Right lobe of liver (tissue), 6 donors: ENCODE measurements at regions not wholly inside any gene's neighbourhood (a gene's known extent, or its start where the extent isn't known, plus 50 kb on each side); places are given as distances from the start of the nearest gene placed in this dataset.
"Not testable (repeated sequence)": the region's sequence is repeated elsewhere in the genome, so short reads cannot be mapped to it uniquely, and the experiment has no call there.

Experiments
- ATAC-seq, 4 donors: fragments of 200-7000 bp; cut with Tn5 transposase; one replicate each; pipeline ENCODE4 v1.9.1; 2020; ENCODE audit warnings: mild to moderate bottlenecking in 4 of 4, moderate library complexity in 4 of 4
- DNase-seq, 3 donors: peaks; one replicate each; pipeline ENCODE4 v3.0.0-alpha.2; 2020
- H3K27ac ChIP-seq, 3 donors: fragments of 200-600 bp; one replicate each; pipeline ENCODE4 v1.8.0; 2022
- H3K27me3 ChIP-seq, 2 donors: fragments of 200-600 bp; one replicate each; pipeline ENCODE4 v1.8.0; 2022
- H3K36me3 ChIP-seq, 4 donors: fragments of 200-600 bp; sonication (generic) in 1 of 4; one replicate each; pipeline versions ENCODE4 v1.5.1 to v1.8.0; 2017 to 2022; ENCODE audit warnings: control low read depth in 1 of 4
- H3K4me1 ChIP-seq, 4 donors: fragments of 200-600 bp; sonication (generic) in 1 of 4; one replicate each; pipeline versions ENCODE4 v1.5.1 to v1.8.0; 2017 to 2022; ENCODE audit warnings: control low read depth in 1 of 4
- H3K4me3 ChIP-seq, 3 donors: fragments of 200-600 bp; one replicate each; pipeline ENCODE4 v1.8.0; 2022
- H3K9me3 ChIP-seq, 4 donors: fragments of 200-600 bp; sonication (generic) in 1 of 4; one replicate each; pipeline versions ENCODE4 v1.5.1 to v1.8.0; 2017 to 2022; ENCODE audit warnings: control low read depth in 1 of 4
- POLR2A ChIP-seq: fragments of 450-650 bp; IDR thresholded peaks from one replicate; pipeline ENCODE4 v1.6.1; 2017; ENCODE audit warnings: antibody characterized with exemption, mild to moderate bottlenecking
- WGBS: methylation state at CpG from one replicate; pipeline ENCODE4 v1.1.6; 2018; ENCODE audit warnings: low coverage, low lambda C conversion rate; ENCODE audit not compliant: insufficient coverage; ENCODE audit errors: missing lambda C conversion rate; 5-methylcytosine and 5-hydroxymethylcytosine counted together
- intact Hi-C, 2 donors: fragments of 100-400 bp; cut with DNase I; formaldehyde crosslinking; loops; one replicate each; pipeline versions ENCODE4 v1.11.2 to v1.14.1; 2022
- TF ChIP-seq, protein P1 (sequence below), 4 donors: fragments of 200-600 bp in 3 of 4; fragments of 450-650 bp in 1 of 4; IDR thresholded peaks; one replicate each; pipeline versions ENCODE4 v1.5.1 to v1.8.0; 2016 to 2022; ENCODE audit warnings: antibody characterized with exemption in 4 of 4, mild to moderate bottlenecking in 2 of 4
- donor health status: DM: no; HTN: yes; CAD: no.
- donor health status: DM: no; HTN: no; CAD: no.
- donor health status: DM: no; HTN: no; CAD: no.
- donor health status: DM: no; HTN: yes; CAD: no.
- donor health status: DM: no; HTN: yes; CAD: no.

DNA sequence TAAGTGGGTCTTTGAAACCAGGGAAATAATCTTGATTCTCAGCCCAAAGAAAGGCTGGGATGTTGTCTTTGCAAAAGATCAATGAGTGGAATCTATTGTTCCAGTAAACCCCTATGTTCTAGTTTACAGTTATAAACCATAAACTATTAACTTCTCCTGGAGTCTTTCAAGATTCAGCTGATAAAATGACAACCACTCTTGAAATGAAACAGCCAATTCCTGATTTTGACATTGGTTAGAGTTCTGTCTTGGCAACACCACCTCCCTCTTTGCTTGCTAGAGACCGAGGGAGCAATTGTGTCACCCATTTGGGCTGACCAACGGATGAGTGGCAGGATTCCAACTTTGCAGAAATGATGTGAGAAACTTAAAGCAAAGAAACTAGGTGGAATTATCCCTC, 746.9 kb downstream of the SLC4A3 start:
- intact Hi-C loops = no loop called here
- DNase-seq (no peak), ATAC-seq (no peak)
- H3K9me3 ChIP-seq = no peaks in the 10 kb centered on the region
- 36% methylated on average over 2 of the region's 2 CpGs for WGBS
- no peak for TF ChIP-seq POLR2A
- TF ChIP-seq, protein P1, sequence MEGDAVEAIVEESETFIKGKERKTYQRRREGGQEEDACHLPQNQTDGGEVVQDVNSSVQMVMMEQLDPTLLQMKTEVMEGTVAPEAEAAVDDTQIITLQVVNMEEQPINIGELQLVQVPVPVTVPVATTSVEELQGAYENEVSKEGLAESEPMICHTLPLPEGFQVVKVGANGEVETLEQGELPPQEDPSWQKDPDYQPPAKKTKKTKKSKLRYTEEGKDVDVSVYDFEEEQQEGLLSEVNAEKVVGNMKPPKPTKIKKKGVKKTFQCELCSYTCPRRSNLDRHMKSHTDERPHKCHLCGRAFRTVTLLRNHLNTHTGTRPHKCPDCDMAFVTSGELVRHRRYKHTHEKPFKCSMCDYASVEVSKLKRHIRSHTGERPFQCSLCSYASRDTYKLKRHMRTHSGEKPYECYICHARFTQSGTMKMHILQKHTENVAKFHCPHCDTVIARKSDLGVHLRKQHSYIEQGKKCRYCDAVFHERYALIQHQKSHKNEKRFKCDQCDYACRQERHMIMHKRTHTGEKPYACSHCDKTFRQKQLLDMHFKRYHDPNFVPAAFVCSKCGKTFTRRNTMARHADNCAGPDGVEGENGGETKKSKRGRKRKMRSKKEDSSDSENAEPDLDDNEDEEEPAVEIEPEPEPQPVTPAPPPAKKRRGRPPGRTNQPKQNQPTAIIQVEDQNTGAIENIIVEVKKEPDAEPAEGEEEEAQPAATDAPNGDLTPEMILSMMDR (IDR thresholded peaks at IDR 0.05) = no peak
- no peaks in the 10 kb centered on the region for H3K27me3 ChIP-seq
- no peaks in the 10 kb centered on the region for H3K36me3 ChIP-seq
- no peak overlapping the region for H3K4me3 ChIP-seq
- no peaks in the 10 kb centered on the region for H3K4me1 ChIP-seq
- H3K27ac ChIP-seq = no peak overlapping the region

DNA sequence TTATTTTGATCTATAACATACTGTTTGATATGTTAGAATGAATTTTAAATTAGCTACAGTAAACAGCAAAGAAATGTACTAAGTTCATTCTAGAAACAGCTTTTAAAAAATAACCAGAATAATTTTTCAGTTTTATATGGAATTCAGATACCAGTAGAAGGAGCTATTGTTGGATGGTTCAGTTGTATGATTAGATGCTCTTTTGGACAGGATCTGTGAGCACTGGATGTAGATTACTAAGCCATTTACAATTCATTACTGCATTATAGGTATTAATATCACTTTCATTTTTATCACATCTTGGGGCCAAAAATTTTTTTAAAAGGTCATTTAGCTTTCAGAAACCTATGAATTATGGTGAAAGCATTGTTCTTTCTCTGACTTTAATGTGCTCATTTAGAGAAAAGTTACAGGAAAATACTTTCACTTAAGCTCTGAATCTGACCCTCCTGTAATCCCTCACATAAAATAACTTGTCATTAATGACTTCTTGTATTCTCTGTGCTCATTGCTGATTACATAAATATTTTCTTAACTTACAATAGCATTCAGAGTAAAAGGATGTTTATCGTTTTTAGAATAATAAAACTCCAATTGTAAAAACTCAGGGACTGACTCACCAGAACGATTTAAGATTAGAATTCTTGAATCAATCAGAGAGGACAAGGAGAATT, 750.2 kb downstream of the SLC4A3 start:
- ATAC-seq (no peak), DNase-seq (no peak)
- no peaks in the 10 kb centered on the region for H3K9me3 ChIP-seq
- H3K27ac ChIP-seq = no peak overlapping the region
- no peak overlapping the region for H3K4me3 ChIP-seq
- no peaks in the 10 kb centered on the region for H3K4me1 ChIP-seq
- no peaks in the 10 kb centered on the region for H3K36me3 ChIP-seq
- intact Hi-C loops = no loop called here
- WGBS = 42% methylated on average over 2 of the region's 2 CpGs
- no peaks in the 10 kb centered on the region for H3K27me3 ChIP-seq
- TF ChIP-seq, protein P1 (IDR thresholded peaks at IDR 0.05) = no peak

DNA sequence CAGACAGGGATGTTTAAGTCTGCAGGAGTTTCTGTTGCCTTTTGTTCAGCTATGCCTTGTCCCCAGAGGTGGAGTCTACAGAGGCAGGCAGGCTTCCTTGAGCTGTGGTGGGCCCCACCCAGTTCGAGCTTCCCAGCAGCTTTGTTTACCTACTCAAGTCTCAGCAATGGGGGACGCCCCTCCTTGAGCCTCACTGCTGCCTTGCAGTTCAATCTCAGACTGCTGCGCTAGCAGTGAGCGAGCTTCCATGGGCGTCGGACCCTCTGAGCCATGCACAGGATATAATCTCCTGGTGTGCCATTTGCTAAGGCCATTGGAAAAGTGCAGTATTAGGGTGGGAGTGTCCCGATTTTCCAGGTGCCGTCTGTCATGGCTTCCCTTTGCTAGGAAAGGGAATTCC, 760.3 kb downstream of the SLC4A3 start:
- H3K36me3 ChIP-seq, H3K27ac ChIP-seq, DNase-seq, H3K9me3 ChIP-seq, H3K27me3 ChIP-seq, H3K4me3 ChIP-seq, ATAC-seq, H3K4me1 ChIP-seq, intact Hi-C loops: not testable (repeated sequence)
- WGBS = 8% methylated on average over 2 of the region's 8 CpGs

DNA sequence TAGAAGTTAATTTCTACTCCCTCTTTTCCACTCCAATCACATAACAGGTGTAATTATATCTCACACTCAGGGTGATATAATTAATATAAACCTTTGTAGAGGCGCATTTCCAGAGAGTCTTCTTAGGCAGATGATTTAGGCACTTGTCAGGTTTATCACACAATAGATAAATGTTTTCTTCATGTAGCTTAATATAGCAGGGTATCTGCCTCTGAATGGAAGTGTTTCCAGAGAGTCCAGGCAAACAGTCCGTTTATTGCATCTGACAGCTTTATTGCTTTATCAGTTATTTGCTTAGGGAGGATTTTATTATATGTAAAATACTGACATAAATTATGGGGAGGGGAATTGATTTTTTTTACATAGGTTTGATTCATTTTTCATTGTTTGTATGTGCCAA, 766.3 kb downstream of the SLC4A3 start:
- intact Hi-C loops = no loop called here
- no peak for TF ChIP-seq POLR2A
- TF ChIP-seq, protein P1 (IDR thresholded peaks at IDR 0.05) = no peak
- WGBS = 42% methylated on average over 2 of the region's 2 CpGs

DNA sequence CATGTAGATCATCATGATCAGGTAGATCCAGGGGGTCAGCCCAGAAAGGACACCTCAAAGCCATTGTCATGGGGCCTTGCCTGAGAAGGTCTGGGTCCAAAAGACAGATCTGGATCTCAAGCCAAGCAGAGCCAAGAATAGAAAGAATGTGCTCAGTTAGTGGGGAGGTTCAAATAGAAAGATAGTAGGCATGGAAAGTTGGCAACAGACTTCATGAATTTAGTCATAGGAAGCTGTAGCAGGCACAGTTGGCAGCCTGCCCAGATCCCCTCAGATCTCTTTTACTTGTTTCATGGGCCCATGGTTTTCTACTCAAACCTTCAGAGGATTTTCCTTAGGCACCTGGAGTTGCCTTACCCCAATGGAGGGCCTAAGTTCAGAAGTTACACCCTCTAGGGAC, 767.0 kb downstream of the SLC4A3 start:
- H3K4me3 ChIP-seq = no peak overlapping the region
- no peak for DNase-seq
- intact Hi-C loops = no loop called here

More for the DNA sequence above, 766.3 kb downstream of the SLC4A3 start:
- H3K4me1 ChIP-seq = no peaks in the 10 kb centered on the region
- no peaks in the 10 kb centered on the region for H3K27me3 ChIP-seq
- DNase-seq (no peak), ATAC-seq (no peak)
- H3K4me3 ChIP-seq = no peak overlapping the region
- no peaks in the 10 kb centered on the region for H3K36me3 ChIP-seq
- H3K27ac ChIP-seq = no peak overlapping the region
- no peaks in the 10 kb centered on the region for H3K9me3 ChIP-seq

More for the DNA sequence above, 767.0 kb downstream of the SLC4A3 start:
- H3K9me3 ChIP-seq = no peaks in the 10 kb centered on the region
- no peaks in the 10 kb centered on the region for H3K27me3 ChIP-seq
- no peak for ATAC-seq
- TF ChIP-seq, protein P1 (IDR thresholded peaks at IDR 0.05) = no peak
- no peak for TF ChIP-seq POLR2A
- H3K4me1 ChIP-seq = no peaks in the 10 kb centered on the region
- no peaks in the 10 kb centered on the region for H3K36me3 ChIP-seq
- H3K27ac ChIP-seq = no peak overlapping the region
